ENCODE measurements at regions not wholly inside any gene's neighbourhood (a gene's known extent, or its start where the extent isn't known, plus 50 kb on each side); places are given as distances from the start of the nearest gene placed in this dataset.

DNA sequence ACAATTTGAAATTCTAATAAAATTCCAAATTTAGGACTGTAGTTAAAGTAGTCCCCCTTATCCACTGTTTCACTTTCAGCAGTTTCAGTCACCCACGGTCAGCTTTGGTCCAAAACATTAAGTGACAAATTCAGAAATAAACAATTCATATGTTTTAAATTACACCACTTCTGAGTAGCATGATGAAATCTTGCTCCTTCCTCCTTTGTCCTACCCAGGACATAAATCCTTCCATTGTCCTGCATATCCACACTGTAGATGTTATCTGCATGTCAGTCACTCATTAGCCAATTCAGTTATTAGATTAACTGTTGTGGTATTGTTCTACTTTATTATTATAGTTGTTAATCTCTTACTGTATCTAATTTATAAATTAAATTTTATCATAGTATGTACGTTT, 376.5 kb downstream of the SH3GL2 start:
- no peak overlapping the region for H3K56ac ChIP-seq (ENCODE audit: extremely low read depth, insufficient read depth, low read length)
- H4K20me1 ChIP-seq (ENCODE audit: insufficient read depth, low read length), result no peaks in the 10 kb centered on the region
- no peak overlapping the region for H3K18ac ChIP-seq (ENCODE audit: low read depth, low read length)
- H3K23ac ChIP-seq (ENCODE audit: low read depth, low read length), result no peak overlapping the region
- no peak overlapping the region for H4K8ac ChIP-seq (ENCODE audit: low read depth in 2 of 2, low read length in 2 of 2)
- no peak overlapping the region for H2AFZ ChIP-seq (replicated peaks; ENCODE audit: low read length, poor library complexity)
- no peaks in the 10 kb centered on the region for H3K9me1 ChIP-seq (ENCODE audit: insufficient read depth, low read length)
- ATAC-seq (ENCODE audit: low read depth), result no peak
- H2AK5ac ChIP-seq (ENCODE audit: low read depth, low read length), result no peak overlapping the region
- intact Hi-C loops (cut with micrococcal nuclease), result no loop called here
- no peaks in the 10 kb centered on the region for H3K9me3 ChIP-seq (ENCODE audit: control insufficient read depth, insufficient read depth, low read length)
- no peaks in the 10 kb centered on the region for H3K36me3 ChIP-seq (ENCODE audit: control insufficient read depth, insufficient read depth, low read length)
- no peak overlapping the region for H3K27ac ChIP-seq (ENCODE audit: insufficient read depth, low read length)
- H2BK15ac ChIP-seq (ENCODE audit: low read depth, low read length), result no peak overlapping the region
- WGBS, 2 experiments (ENCODE audit: extremely low coverage in 2 of 2, insufficient read length in 1 of 2), result no CpG with 5 or more reads among the region's 2 CpGs
- H2AK9ac ChIP-seq (replicated peaks; ENCODE audit: low read depth, low read length, poor library complexity), result no peak overlapping the region
- no peak for TF ChIP-seq MAZ (IDR thresholded peaks at IDR 0.05; ENCODE audit: borderline replicate concordance, low read depth, low read length)
- TF ChIP-seq POLR2A (IDR thresholded peaks at IDR 0.05; ENCODE audit: low read depth, low read length), result no peak
- TF ChIP-seq, protein P1, sequence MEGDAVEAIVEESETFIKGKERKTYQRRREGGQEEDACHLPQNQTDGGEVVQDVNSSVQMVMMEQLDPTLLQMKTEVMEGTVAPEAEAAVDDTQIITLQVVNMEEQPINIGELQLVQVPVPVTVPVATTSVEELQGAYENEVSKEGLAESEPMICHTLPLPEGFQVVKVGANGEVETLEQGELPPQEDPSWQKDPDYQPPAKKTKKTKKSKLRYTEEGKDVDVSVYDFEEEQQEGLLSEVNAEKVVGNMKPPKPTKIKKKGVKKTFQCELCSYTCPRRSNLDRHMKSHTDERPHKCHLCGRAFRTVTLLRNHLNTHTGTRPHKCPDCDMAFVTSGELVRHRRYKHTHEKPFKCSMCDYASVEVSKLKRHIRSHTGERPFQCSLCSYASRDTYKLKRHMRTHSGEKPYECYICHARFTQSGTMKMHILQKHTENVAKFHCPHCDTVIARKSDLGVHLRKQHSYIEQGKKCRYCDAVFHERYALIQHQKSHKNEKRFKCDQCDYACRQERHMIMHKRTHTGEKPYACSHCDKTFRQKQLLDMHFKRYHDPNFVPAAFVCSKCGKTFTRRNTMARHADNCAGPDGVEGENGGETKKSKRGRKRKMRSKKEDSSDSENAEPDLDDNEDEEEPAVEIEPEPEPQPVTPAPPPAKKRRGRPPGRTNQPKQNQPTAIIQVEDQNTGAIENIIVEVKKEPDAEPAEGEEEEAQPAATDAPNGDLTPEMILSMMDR (conservative IDR thresholded peaks at IDR 0.05; ENCODE audit: low read depth, low read length), result no peak
- TF ChIP-seq, protein P2, sequence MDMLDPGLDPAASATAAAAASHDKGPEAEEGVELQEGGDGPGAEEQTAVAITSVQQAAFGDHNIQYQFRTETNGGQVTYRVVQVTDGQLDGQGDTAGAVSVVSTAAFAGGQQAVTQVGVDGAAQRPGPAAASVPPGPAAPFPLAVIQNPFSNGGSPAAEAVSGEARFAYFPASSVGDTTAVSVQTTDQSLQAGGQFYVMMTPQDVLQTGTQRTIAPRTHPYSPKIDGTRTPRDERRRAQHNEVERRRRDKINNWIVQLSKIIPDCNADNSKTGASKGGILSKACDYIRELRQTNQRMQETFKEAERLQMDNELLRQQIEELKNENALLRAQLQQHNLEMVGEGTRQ (IDR thresholded peaks at IDR 0.05; ENCODE audit: low read depth, low read length), result no peak
- no peak for TF ChIP-seq RFX5 (IDR thresholded peaks at IDR 0.05; ENCODE audit: low read depth, low read length)
- TF ChIP-seq RAD21 (IDR thresholded peaks at IDR 0.05; ENCODE audit: low read length), result no peak
- TF ChIP-seq RCOR1 (IDR thresholded peaks at IDR 0.05; ENCODE audit: insufficient replicate concordance, low read length), result no peak
- no peak for TF ChIP-seq BHLHE40 (IDR thresholded peaks at IDR 0.05; ENCODE audit: low read depth, low read length)
- no peak for TF ChIP-seq MXI1 (IDR thresholded peaks at IDR 0.05; ENCODE audit: borderline replicate concordance, low read depth, low read length)
- TF ChIP-seq, protein P3, sequence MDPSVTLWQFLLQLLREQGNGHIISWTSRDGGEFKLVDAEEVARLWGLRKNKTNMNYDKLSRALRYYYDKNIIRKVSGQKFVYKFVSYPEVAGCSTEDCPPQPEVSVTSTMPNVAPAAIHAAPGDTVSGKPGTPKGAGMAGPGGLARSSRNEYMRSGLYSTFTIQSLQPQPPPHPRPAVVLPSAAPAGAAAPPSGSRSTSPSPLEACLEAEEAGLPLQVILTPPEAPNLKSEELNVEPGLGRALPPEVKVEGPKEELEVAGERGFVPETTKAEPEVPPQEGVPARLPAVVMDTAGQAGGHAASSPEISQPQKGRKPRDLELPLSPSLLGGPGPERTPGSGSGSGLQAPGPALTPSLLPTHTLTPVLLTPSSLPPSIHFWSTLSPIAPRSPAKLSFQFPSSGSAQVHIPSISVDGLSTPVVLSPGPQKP (IDR thresholded peaks at IDR 0.05; ENCODE audit: borderline replicate concordance, low read depth, low read length), result no peak
- TF ChIP-seq MAFK (IDR thresholded peaks at IDR 0.05; ENCODE audit: low read depth, low read length), result no peak
- TF ChIP-seq CHD1 (IDR thresholded peaks at IDR 0.05; ENCODE audit: low read depth, low read length), result no peak
- TF ChIP-seq NFE2L2 (IDR thresholded peaks at IDR 0.05; ENCODE audit: low read depth, low read length), result no peak
- TF ChIP-seq FOS (IDR thresholded peaks at IDR 0.05; ENCODE audit: low read depth, low read length), result no peak
- no peak overlapping the region for H4K91ac ChIP-seq (ENCODE audit: insufficient read depth, low read depth, low read length)
- dilution Hi-C loops (cut with HindIII; ENCODE audit: low sequenced_read_pairs, unreplicated experiment), result no loop called here
- no peaks in the 10 kb centered on the region for H3K79me1 ChIP-seq (ENCODE audit: low read depth in 1 of 2, low read length in 2 of 2)
- H3K4me2 ChIP-seq (ENCODE audit: low read depth, low read length), result no peak overlapping the region
- no peak overlapping the region for H2BK20ac ChIP-seq (ENCODE audit: low read depth, low read length)
- H2BK5ac ChIP-seq (ENCODE audit: low read depth, low read length, poor library complexity, severe bottlenecking), result no peak overlapping the region
- in situ Hi-C loops (cut with MboI; ENCODE audit: low sequenced_read_pairs), result no loop called here
- H3K9ac ChIP-seq (ENCODE audit: low read depth, low read length), result no peak overlapping the region
- no peak overlapping the region for H2BK120ac ChIP-seq (ENCODE audit: low read depth, low read length)
- ChIA-PET CTCF (no interaction called here), POLR2A (ENCODE audit: unreplicated experiment) (no interaction called here)
- no peak for DNase-seq
- no peaks in the 10 kb centered on the region for H3K27me3 ChIP-seq (ENCODE audit: control insufficient read depth, insufficient read depth, low read length)
- no peak overlapping the region for H3K4me3 ChIP-seq (ENCODE audit: insufficient read depth, low read depth, low read length)
- no peak overlapping the region for H3K4ac ChIP-seq (ENCODE audit: low read depth, low read length)
- no peak overlapping the region for H4K5ac ChIP-seq (ENCODE audit: low read depth, low read length)
- no TSS peak for BruUV-seq (replicated peaks)
- H3K4me1 ChIP-seq (ENCODE audit: control insufficient read depth, insufficient read depth, low read length), result no peaks in the 10 kb centered on the region
- no peak overlapping the region for H3K14ac ChIP-seq (replicated peaks; ENCODE audit: low read depth, low read length)
